ENCODE measurements at regions not wholly inside any gene's neighbourhood (a gene's known extent, or its start where the extent isn't known, plus 50 kb on each side); places are given as distances from the start of the nearest gene placed in this dataset.

DNA sequence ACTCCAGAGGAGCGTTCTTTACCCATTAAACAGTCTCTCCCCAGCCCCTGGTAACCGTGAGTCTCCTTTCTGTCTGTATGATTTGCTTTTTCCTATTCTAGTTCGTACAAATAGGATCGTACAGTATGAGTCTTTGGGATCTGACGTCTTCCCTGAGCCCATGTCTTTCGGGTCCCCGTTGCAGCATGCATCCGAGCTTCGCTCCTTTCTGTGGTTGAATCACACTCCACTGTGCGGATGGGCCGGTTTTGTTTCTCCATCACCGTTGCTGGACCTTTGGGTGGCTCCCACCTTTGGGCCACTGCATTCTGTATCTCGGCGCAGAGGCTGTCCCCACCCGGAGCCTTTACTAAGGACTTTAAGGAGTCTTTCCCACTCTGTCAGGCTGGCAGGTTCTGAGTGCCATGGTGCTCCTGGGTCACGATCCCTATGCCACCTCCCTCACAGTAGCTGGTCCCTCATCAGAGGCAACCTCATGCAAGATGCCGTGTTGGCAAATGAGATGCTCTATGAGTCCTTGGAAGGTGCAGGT is 145.7 kb upstream of the COL5A1 start:
- no peak for TF ChIP-seq CTCF (conservative IDR thresholded peaks at IDR 0.05; ENCODE audit: low read length)
- DNase-seq (ENCODE audit: low read depth), result no peak
- H3K4me3 ChIP-seq (ENCODE audit: low read length), result peak overlapping the region; percentile 51; the same call in 1 of the 2 replicates

GRCh38 chr9:134496413-134497282 is 145.0 kb upstream of the COL5A1 start:
- no peak; the same call in 1 of the 2 replicates for TF ChIP-seq CTCF (conservative IDR thresholded peaks at IDR 0.05; ENCODE audit: low read length)
- peak; percentile 94 for DNase-seq (ENCODE audit: low read depth)
- peak overlapping the region; percentile 51 for H3K4me3 ChIP-seq (ENCODE audit: low read length)

DNA sequence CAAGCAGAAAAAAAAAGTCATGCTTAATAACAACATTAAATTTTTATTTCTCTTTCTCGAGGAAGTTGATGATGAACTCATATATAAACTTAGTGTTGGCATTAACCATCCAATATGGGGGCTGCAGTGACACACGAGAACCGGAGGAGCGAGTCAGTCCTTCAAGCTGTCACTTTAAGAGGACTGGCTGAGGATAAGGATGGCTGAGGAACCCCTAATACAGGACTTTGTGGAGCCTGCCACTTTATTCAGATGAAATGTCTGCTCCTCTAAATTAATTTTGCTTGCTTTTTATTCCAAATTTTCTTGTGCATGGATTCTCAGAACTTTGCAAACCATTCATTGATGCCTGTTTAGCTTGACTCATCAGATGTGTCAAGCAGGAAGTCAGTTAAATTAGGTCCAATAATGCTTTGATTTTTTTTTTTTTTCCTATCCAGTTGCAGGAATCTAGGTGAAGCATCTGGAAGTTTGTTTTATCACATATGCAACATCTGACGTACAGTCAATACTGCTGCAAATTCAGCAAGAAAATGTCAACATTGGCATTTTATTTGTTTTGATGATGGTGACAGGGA is 144.2 kb upstream of the COL5A1 start:
- DNase-seq (ENCODE audit: low read depth), result peak; percentile 40
- no peak for TF ChIP-seq CTCF (conservative IDR thresholded peaks at IDR 0.05; ENCODE audit: low read length)
- H3K4me3 ChIP-seq (ENCODE audit: low read length), result peak overlapping the region; percentile 12; the same call in 1 of the 2 replicates

DNA sequence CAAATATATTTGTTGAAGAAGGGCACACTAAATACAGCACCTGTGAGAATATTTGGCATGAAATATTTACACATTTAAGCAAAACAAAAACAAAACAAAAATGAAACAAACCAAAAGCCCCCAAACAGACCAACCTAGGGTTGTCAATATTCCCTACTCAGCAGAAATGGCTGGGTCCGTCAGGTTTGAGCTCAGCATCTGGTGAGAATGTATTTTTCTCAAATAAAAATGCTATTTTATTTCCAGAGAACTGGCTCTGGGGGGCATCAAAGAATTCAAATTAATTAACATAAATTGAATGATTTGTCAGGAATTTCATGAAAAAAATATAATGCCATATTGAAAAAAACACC is 142.8 kb upstream of the COL5A1 start:
- TF ChIP-seq CTCF (conservative IDR thresholded peaks at IDR 0.05; ENCODE audit: low read length), result no peak
- H3K4me3 ChIP-seq (ENCODE audit: low read length), result no peak overlapping the region
- no peak for DNase-seq (ENCODE audit: low read depth)

DNA sequence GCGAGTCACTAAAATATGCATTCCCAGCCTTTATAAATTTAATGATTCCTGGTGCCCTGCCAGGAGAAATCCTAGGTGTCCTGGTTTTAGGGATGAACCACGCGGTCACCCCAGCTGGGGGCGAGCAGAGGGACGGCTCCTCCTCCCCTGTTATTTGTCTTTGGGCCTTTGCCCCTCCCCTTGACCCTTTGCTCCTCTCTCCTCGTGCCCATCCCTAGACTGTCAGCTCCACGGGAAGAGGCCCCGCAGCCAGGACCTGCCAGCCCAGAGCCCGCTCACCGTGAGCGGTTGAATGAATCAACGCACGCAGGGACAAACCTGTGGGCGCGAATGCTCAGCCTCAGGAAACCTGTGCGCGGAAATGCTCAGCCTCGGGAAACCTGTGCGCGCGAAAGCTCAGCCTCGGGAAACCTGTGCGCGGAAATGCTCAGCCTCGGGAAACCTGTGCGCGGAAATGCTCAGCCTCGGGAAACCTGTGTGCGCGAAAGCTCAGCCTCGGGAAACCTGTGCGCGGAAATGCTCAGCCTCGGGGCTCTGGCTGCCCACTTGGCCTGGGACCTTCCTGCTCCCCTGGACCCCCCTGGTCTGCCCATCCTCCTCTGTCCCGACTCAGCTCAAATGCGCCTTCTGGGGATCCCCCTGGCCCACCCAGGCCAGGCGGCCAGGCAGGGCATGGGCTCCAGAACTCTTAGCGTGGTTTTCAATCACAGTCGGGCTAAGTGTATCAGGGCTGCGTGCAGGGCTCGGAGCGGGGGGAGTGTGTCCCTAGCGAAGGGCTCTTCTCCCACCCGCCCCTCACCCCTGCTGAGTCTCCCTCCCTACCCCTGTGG is 140.5 kb upstream of the COL5A1 start:
- TF ChIP-seq CTCF (conservative IDR thresholded peaks at IDR 0.05; ENCODE audit: low read length), result no peak
- DNase-seq (ENCODE audit: low read depth), result no peak
- H3K4me3 ChIP-seq (ENCODE audit: low read length), result no peak overlapping the region

GRCh38 chr9:134501761-134502265 is 139.8 kb upstream of the COL5A1 start:
- DNase-seq (ENCODE audit: low read depth), result no peak
- H3K4me3 ChIP-seq (ENCODE audit: low read length), result no peak overlapping the region
- no peak for TF ChIP-seq CTCF (conservative IDR thresholded peaks at IDR 0.05; ENCODE audit: low read length)

Data from AG10803 (cell line).